ENCODE measurements at regions not wholly inside any gene's neighbourhood (a gene's known extent, or its start where the extent isn't known, plus 50 kb on each side); places are given as distances from the start of the nearest gene placed in this dataset.

DNA sequence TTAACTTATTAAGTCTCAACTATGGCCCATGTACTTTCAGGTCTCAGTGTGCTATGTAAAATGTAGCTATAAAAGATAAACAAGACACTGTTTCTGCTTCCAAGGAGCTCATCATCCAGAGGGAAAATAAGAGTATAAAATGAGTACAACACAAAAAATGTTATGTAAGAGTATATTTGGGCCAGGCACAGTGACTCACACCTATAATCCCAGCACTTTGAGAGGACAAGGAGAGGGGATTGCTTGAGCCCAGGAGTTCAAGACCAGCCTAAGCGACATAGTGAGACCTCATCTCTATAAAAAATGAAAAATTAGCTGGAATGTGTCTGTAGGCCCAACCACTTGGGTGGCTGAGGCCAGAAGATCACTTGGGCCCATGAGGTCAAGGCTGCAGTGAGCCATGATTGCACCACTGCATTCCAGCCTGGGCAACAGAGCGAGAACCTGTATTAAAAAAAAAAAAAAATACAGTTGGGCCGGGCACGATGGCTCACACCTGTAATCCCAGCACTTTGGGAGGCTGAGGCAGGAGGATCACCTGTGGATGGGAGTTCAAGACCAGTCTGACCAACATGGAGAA, 124.0 kb downstream of the EDN1 start:
- no peaks in the 10 kb centered on the region for H3K36me3 Mint-ChIP-seq (ENCODE audit: low read depth)
- no peak overlapping the region for H3K27ac ChIP-seq (ENCODE audit: low read depth, low read length)

DNA sequence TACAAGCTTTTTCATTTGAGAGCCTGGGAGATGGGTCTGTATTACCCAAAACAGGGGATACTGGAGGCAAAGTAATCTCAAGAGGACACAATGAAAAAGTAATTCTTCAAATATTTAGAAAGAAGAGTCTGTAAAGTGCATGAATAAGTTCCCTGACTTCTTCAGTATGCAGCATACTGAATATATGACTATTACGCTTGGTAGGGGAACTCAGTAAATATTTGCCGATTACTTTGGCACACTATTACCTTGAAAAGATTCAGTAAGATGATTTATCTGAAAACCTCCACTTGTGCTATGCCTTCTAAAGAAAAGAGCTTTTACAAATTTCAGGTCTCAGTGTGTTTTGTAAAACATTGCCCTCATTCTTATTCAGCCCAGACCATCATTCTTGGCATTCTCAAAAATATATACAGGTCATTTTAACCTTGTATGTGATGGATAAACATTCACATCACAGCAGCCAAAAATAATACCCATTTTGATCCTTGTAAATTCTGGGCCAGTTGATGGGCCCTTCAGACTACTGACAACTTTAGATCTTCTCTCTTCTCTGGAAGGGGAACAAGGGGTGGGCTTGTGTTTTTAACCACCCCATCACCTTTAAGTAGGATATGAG, 125.9 kb downstream of the EDN1 start:
- Mint-ChIP-seq H3K36me3 (ENCODE audit: low read depth) (no peaks in the 10 kb centered on the region), H3K9me3 (peaks cover 1% of the 10 kb centered on the region), H3K27me3 (ENCODE audit: insufficient read depth) (no peaks in the 10 kb centered on the region), H3K4me3 (no peak overlapping the region), H3K27ac (no peak overlapping the region), H3K4me1 (peaks cover 12% of the 10 kb centered on the region)
- Histone ChIP-seq H3K36me3 (ENCODE audit: control insufficient read depth, insufficient read depth, low read length) (no peaks in the 10 kb centered on the region), H3K27me3 (ENCODE audit: control insufficient read depth, insufficient read depth, low read length, poor library complexity, severe bottlenecking) (no peaks in the 10 kb centered on the region), H3K27ac (ENCODE audit: low read depth, low read length) (no peak overlapping the region), H3K4me1 (ENCODE audit: control insufficient read depth, insufficient read depth, low read length) (no peaks in the 10 kb centered on the region), H3K9ac (ENCODE audit: extremely low read depth, low read length, poor library complexity, severe bottlenecking) (no peak overlapping the region), H3K9me3 (ENCODE audit: control insufficient read depth, low read length) (peaks cover 7% of the 10 kb centered on the region), H3K4me3 (ENCODE audit: low read length) (no peak overlapping the region)
- 98 to 100% methylated on average over 2 of the region's 2 CpGs for WGBS, 2 experiments (ENCODE audit: insufficient coverage in 1 of 2, insufficient read length in 1 of 2)
- TF ChIP-seq, protein P1, sequence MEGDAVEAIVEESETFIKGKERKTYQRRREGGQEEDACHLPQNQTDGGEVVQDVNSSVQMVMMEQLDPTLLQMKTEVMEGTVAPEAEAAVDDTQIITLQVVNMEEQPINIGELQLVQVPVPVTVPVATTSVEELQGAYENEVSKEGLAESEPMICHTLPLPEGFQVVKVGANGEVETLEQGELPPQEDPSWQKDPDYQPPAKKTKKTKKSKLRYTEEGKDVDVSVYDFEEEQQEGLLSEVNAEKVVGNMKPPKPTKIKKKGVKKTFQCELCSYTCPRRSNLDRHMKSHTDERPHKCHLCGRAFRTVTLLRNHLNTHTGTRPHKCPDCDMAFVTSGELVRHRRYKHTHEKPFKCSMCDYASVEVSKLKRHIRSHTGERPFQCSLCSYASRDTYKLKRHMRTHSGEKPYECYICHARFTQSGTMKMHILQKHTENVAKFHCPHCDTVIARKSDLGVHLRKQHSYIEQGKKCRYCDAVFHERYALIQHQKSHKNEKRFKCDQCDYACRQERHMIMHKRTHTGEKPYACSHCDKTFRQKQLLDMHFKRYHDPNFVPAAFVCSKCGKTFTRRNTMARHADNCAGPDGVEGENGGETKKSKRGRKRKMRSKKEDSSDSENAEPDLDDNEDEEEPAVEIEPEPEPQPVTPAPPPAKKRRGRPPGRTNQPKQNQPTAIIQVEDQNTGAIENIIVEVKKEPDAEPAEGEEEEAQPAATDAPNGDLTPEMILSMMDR (conservative IDR thresholded peaks at IDR 0.05), result no peak
- no peak for DNase-seq

More for the DNA sequence above, 124.0 kb downstream of the EDN1 start:
- H3K9ac ChIP-seq (ENCODE audit: extremely low read depth, low read length, poor library complexity, severe bottlenecking), result no peak overlapping the region
- H3K36me3 ChIP-seq (ENCODE audit: control insufficient read depth, insufficient read depth, low read length), result no peaks in the 10 kb centered on the region
- H3K4me1 ChIP-seq (ENCODE audit: control insufficient read depth, insufficient read depth, low read length), result no peaks in the 10 kb centered on the region
- no peak overlapping the region for H3K27ac Mint-ChIP-seq
- no peak overlapping the region for H3K4me3 ChIP-seq (ENCODE audit: low read length)
- no peaks in the 10 kb centered on the region for H3K27me3 ChIP-seq (ENCODE audit: control insufficient read depth, insufficient read depth, low read length, poor library complexity, severe bottlenecking)
- H3K27me3 Mint-ChIP-seq (ENCODE audit: insufficient read depth), result no peaks in the 10 kb centered on the region
- H3K9me3 ChIP-seq (ENCODE audit: control insufficient read depth, low read length), result peaks cover 7% of the 10 kb centered on the region
- TF ChIP-seq, protein P1 (conservative IDR thresholded peaks at IDR 0.05), result no peak
- DNase-seq, result no peak
- no peaks in the 10 kb centered on the region for H3K4me1 Mint-ChIP-seq
- H3K4me3 Mint-ChIP-seq, result no peak overlapping the region
- H3K9me3 Mint-ChIP-seq, result peaks cover 1% of the 10 kb centered on the region
- WGBS, 2 experiments (ENCODE audit: insufficient coverage in 1 of 2, insufficient read length in 1 of 2), result 88 to 100% methylated on average over 1 to 4 of the region's 4 CpGs

DNA sequence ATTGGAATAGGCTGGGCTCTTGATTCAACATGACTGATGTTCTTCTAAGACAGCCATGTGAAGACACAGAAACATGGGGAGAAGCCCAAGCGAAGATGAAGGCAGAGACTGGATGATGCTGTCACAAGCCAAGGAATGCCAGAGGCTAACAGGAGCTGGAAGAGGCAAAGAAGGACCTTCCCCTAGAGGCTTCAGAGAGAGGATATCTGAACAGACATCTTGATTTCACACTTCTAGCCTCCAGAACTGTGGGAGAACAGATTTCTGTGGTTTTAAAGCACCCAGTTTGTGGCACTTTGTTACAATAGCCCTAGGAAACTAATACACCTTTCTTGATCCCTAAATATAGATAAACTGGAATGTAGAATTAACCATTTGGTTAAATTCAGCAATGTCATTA, 127.0 kb downstream of the EDN1 start:
- peaks cover 7% of the 10 kb centered on the region for H3K9me3 ChIP-seq (ENCODE audit: control insufficient read depth, low read length)
- peaks cover 12% of the 10 kb centered on the region for H3K4me1 Mint-ChIP-seq
- no peak overlapping the region for H3K9ac ChIP-seq (ENCODE audit: extremely low read depth, low read length, poor library complexity, severe bottlenecking)
- no peak overlapping the region for H3K4me3 Mint-ChIP-seq
- H3K4me3 ChIP-seq (ENCODE audit: low read length), result no peak overlapping the region
- no peak overlapping the region for H3K27ac Mint-ChIP-seq
- H3K4me1 ChIP-seq (ENCODE audit: control insufficient read depth, insufficient read depth, low read length), result no peaks in the 10 kb centered on the region
- DNase-seq, result no peak
- 95 to 100% methylated on average over 1 of the region's 1 CpG for WGBS, 2 experiments (ENCODE audit: insufficient coverage in 1 of 2, insufficient read length in 1 of 2)
- H3K9me3 Mint-ChIP-seq, result peaks cover 1% of the 10 kb centered on the region
- TF ChIP-seq, protein P1 (conservative IDR thresholded peaks at IDR 0.05), result no peak
- H3K27me3 ChIP-seq (ENCODE audit: control insufficient read depth, insufficient read depth, low read length, poor library complexity, severe bottlenecking), result no peaks in the 10 kb centered on the region
- H3K36me3 Mint-ChIP-seq (ENCODE audit: low read depth), result no peaks in the 10 kb centered on the region
- H3K36me3 ChIP-seq (ENCODE audit: control insufficient read depth, insufficient read depth, low read length), result no peaks in the 10 kb centered on the region
- H3K27ac ChIP-seq (ENCODE audit: low read depth, low read length), result no peak overlapping the region
- no peaks in the 10 kb centered on the region for H3K27me3 Mint-ChIP-seq (ENCODE audit: insufficient read depth)
